GM20000 (cell line): ENCODE measurements at regions not wholly inside any gene's neighbourhood (a gene's known extent, or its start where the extent isn't known, plus 50 kb on each side); places are given as distances from the start of the nearest gene placed in this dataset.

Experiments used
- DNase-seq: peaks from one replicate; pipeline ENCODE4 v3.0.0; 2012; ENCODE audit warnings: low spot score
- TF ChIP-seq, protein P1 (sequence below): IDR thresholded peaks from 2 replicates; pipeline ENCODE4 v1.5.1; 2012; ENCODE audit warnings: mild to moderate bottlenecking, control low read depth; ENCODE audit errors: extremely low read depth, missing control alignments

GRCh38 chr9:91060520-91061343, 259.1 kb downstream of the SYK start:
- TF ChIP-seq, protein P1, sequence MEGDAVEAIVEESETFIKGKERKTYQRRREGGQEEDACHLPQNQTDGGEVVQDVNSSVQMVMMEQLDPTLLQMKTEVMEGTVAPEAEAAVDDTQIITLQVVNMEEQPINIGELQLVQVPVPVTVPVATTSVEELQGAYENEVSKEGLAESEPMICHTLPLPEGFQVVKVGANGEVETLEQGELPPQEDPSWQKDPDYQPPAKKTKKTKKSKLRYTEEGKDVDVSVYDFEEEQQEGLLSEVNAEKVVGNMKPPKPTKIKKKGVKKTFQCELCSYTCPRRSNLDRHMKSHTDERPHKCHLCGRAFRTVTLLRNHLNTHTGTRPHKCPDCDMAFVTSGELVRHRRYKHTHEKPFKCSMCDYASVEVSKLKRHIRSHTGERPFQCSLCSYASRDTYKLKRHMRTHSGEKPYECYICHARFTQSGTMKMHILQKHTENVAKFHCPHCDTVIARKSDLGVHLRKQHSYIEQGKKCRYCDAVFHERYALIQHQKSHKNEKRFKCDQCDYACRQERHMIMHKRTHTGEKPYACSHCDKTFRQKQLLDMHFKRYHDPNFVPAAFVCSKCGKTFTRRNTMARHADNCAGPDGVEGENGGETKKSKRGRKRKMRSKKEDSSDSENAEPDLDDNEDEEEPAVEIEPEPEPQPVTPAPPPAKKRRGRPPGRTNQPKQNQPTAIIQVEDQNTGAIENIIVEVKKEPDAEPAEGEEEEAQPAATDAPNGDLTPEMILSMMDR: no peak
- no peak for DNase-seq

GRCh38 chr9:91061506-91061905, 259.9 kb downstream of the SYK start:
- TF ChIP-seq, protein P1: no peak
- DNase-seq: no peak

- TF ChIP-seq, protein P1: no peak
- no peak for DNase-seq
These were observed 260.7 kb downstream of the SYK start for GRCh38 chr9:91062281-91062680.

DNA sequence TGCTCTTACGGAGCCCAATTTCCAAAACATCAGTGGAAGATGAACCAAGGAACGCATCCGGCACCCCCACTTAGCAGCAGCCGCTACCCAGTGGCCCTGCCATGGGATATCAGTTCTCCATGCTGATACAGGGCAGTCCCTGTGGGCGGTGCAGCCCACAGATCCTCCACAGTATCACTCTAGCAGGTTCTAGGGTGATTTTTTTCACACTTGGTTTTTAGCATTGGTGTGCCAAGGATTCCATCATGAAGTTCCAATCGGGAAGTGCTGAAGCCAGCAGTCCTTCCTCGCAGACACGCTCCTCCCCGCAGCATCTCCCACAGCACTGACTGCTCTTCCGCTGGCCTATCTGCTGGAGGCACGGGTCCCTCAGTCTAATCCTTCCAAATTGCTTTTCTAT, 261.9 kb downstream of the SYK start:
- DNase-seq: no peak

DNA sequence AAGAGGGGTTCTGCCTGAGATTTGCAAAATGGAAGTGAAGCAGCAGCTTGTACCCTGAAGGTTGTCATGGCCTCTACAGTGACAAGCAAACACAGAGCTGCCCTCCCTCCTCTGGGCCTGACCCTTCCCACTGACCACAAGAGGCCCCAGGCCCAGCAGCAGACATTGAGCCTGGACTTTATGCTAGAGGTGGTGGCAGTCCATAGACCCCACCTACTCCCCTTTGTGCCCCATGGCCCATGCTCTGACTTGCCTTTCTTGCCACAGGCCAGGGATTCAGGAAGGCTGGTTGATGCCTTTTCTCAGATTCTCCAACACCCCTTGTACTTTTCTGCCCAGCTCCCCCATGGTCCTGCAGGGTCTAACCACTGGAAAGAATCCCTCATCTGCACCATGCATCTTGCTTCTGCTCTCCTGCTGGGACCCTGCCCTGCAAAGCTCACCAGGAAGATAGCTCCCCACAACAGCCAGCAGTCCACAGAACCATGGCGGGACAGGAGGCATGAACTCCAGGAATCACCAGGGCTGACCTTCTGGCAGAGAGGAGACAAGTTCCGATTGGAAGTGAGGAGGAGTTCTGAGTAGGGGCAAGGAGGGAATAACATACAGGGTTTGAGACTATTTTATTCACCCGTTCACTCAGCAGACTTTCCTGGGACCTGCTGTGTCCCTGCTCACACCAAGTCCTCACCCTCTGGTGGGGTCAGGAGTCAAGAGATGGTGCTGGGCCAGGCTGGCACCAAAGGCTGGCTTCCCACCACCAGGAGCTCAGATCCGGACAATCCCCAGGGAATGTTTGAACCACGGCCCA, 263.8 kb downstream of the SYK start:
- no peak for DNase-seq
- TF ChIP-seq, protein P1: no peak

More for the DNA sequence above, 261.9 kb downstream of the SYK start:
- TF ChIP-seq, protein P1: no peak

DNA sequence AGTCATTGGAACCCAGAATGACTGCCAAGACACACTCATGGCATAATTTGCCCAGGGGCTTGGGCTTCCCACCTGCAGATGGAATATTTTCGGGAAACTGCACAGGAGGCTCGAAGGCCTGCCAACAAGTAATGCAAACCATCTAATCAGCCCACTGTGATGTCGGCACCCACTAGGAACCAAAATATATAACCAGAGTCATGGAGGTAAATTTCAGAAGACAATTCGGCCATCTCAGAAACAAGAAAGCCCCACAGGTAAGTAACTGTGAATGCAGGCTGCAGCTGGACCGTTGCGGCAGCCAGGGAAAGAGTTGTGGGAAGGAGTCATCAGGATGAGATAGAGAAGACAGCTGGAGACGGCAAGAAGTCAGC, 264.4 kb downstream of the SYK start:
- TF ChIP-seq, protein P1: no peak
- no peak for DNase-seq

GRCh38 chr9:91066856-91067255, 265.2 kb downstream of the SYK start:
- DNase-seq: no peak
- TF ChIP-seq, protein P1: no peak
